ENCODE measurements at regions not wholly inside any gene's neighbourhood (a gene's known extent, or its start where the extent isn't known, plus 50 kb on each side); places are given as distances from the start of the nearest gene placed in this dataset.

DNA sequence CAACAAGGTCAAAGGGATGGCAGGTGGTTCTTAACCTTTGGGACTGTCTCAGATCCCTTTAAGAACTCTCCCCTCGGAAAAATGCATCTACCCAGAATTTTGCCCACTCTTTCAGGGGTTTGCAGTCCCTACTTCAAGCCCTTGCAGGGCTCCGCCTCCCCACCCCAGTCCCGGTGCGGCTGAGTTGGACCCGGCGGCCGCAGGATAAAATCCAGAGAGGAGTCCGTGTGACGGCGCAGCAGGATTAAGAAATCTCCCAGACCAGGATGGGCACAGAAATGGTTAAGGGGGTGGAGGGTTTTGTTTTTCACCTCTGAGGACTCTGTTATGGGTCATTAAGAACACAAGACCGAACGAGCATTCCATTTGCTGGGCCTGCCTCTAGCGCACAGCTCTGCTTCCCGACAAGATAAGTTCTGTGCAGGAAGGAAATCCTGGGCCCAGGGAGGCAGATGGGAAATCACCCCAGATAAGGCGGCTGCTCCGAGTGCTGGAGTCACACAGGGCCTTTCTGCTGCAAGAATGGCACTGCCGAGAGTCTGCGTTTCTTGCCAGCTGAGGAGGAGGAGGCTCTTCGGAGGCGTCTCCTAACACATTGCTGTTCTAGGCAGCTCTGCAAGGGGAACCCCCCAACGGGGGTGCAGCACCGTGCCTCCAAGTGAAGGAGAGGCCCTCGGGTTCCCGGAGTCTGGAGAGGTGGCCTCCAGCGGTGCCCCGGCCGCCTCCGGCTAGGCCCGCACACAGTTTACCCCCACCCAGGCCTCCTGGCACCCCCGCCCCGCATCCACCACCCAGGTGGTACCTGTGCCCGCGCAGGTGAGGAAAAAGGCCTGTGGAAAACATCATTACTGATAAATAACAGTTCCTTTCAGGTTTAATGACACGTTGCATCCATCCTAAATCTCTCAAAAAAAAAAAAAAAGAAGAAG lies 277.6 kb downstream of the BCOR start:
- DNase-seq: no peak

DNA sequence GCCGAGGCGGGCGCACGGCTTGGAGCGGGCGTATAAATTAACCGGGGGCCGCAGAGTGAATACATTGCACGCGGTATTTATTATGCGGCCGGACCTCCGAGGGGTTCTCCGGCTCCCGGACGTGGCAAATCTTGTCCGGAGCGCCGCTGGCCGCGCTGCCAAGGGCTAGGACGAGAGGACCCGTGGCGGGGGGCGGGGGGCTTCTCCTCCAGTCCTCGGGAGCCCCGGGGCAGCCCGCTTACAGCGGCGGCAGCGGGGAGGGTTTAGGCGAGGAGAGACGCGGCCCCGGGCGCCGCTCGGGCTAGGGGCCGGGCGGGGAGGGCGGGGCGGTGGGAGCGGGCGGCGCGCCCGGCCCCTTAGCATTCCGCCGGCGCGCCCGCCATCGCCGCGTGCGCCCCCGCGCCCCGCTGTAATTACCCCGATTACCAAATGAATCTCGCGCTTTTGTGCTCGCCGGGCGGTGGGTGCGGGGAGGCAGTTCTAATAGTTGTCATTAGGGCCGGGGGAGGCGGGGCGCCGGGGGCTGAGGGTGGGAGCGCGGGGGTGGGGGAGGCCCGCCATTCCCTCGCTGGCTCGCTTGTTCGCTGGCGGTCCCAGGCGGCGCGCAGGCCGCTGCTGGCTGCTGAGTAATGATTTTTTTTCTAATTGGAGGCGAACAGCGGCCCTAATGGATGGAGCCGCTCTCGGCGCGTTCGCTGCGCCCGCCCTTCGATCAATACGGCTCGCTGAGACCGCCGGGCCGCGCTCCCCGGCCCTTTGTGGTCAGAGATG lies 276.6 kb downstream of the BCOR start:
- DNase-seq: peak; percentile 61

DNA sequence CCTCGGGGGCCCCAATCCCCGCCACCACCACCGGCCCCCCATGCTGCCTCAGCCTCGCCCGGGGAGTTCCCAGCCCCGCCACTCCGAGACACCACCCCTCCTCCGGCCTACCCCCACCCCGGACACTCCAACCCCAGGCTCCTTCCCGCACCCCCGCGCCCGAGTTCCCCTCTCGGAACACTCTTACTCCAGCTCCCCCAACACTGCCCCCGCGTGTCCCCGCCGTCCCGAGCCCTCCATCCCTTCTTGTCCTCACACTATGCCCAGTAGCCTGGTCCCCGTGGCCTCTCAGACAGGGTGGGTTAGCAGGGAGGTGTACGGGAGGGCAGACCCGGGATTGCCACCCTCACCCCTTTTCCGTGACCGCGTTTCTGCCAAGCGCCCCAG lies 276.1 kb downstream of the BCOR start:
- no peak for DNase-seq

DNA sequence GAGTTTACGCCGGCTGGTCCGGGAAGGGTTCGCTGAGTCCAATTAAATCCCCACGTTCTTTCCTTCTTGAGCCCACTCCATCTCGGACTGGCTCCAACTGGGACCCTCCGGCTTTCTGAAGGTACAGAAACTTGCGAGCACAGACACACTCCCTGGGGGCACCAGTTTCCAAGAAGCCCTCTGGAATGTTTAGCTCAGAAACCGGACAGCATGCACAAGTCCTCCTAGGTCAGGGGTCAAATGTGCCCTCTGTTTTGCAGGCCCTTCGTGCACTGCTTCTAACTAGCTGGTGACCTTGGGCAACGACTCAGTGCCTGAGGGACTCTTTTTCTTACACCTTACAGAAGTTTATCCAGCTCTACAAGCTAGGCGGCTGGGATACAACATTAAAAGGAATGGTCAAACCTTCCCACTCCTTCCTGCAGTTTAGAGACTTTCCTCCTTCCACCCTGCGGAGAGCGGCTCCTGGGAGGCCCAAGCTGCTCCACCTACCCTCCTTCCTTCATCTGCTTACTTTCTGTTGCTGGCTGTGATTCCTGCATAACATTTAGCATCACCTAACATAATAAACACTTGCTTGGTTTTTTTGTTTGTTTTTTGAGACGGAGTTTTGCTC lies 275.5 kb downstream of the BCOR start:
- DNase-seq: no peak

DNA sequence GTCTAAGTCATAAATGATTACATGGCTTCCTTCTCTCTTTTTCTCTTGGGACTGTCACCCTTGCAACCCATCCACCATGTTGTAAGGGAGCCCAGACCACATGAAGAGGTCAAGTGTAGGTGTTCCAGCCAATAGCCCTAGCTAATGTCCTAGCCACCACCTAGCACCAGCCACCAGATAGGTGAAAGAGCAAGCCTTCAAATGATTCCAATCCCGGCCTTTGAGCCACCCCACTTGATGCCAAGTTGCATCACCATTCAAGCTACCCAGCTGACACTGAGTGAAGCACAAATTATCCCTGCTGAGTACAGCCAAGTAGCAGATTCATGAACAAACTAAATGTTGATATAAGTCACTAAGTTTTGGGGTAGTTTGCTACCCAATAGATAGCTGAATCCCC lies 274.3 kb downstream of the BCOR start:
- no peak for DNase-seq

DNA sequence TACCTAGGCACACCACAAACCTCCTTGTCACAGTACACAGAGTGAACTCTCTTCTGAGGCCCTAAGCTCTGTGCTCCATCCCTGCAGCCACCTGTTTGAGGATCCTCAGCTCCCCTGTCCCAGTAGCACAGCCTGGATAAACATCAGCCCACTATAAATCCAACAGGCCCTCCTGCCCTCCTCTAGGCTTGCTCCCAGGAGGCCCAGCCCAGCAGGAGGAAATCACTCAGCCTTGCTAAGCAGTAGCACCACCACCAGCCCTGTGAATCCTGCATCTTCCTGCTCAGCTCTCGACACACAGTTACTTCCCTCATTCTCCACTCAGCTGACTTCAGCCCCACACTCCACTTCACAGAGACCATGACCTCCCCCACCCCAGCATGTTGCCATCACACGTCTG lies 273.9 kb downstream of the BCOR start:
- no peak for DNase-seq

DNA sequence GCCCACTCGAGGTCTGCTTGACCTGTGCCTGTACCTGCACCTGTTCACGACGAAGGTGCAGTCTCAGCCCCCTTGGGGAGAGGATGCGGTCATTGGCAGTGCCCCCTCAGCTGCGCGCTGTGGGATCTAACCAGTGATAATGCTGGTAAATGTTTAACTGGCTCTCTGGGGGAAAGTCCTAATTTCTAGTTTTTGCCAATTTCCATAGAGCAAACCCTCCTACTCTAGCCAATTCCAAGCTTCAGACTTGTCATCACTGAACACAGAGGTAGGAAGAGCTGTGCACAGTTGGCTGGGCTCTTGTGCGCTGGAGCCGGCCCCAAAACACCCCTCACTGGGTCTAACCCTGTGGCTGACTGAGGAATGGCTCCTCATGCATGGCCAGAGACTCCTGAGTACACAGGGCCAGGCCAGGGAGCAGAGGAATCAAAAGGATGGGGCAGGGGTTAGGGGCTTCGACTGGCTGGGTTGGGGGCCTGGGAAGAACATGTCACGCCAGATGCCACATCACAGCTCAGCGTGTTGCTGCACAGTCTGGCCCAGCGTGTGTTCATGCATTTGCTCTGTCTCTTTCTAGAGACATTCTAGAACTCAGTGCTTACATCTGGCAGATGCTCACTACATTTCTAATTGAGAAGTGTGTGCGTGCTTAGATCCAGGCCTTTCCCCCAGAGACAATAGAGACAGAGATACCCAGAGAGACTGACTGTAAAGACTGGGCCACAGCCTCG lies 270.8 kb downstream of the BCOR start:
- no peak for DNase-seq

DNA sequence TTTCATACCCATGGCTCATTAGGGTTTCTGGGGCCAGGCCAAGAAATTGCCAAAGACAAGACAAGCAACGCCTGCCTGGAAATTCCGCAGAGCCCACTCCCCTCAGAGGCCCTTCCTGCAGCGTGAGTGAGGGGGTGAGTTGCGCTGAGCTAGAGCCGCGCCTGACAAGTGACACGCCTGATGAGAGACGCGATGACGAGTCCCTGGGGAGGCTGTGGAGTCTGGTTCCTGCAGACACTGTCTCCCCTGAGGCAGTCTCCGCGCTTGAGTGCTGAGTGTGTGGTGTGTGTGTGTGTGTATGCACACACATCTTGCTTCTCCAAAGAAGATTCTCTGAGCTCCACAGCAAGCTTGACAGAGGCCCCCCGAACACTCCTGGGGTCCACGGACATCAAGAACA lies 269.8 kb downstream of the BCOR start:
- no peak for DNase-seq

DNA sequence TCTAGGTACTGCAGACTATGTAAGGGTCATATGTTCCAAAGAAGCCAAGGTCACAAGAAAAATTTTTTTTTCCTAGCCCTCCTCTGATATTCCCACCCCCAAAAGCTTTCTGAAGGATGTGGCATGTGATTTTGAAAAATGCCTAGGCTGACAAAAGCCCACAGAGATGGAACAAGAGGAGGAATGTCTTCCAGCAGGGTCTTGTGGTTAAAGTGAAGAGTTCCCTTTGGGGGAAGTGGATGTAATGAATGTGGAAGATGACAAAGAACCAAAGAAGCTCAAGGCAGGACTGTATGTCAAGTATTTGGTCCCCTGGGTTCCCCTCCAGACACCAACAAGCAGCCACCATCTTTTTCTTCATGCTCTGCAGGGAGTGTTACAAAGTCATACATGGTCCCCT lies 268.8 kb downstream of the BCOR start:
- DNase-seq: no peak

DNA sequence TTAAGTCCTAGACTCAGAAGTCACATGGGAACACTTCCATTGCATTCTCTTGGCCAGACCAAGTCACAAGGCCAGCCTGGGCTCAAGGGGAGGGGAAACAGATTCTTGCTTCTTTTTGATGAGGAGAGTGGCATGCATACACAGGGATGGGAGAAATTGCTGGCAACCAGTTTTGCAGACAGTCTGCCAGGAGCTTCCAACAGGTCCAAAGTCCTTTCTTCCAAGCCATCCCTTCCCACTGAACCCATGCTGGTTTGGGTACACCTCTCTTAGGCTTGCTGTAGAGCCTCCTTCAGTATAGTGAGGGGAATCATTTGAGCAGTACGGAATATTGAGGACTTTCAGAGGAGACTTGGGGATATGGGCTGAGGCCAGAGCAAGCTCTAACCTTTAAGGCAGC lies 267.8 kb downstream of the BCOR start:
- no peak for DNase-seq

DNA sequence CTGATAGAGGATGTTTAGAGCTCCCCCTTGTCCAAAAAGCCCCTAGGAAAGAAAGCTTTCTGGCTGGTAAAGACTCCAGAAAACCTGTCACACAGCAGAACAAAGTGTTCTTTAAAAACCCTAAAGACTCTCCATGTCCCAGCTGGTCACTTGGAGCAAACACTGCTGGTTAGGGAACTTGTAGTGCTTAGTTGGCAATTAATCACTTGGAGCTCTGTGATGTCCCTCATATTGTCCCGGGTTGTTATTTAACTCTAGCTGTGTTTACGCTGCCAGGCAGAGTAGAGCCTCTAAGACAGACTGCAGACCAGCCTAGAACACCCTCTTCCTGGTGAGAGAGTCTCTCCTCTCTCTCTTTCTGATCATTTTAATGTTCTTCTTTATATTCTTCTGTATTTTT lies 267.3 kb downstream of the BCOR start:
- DNase-seq: no peak

DNA sequence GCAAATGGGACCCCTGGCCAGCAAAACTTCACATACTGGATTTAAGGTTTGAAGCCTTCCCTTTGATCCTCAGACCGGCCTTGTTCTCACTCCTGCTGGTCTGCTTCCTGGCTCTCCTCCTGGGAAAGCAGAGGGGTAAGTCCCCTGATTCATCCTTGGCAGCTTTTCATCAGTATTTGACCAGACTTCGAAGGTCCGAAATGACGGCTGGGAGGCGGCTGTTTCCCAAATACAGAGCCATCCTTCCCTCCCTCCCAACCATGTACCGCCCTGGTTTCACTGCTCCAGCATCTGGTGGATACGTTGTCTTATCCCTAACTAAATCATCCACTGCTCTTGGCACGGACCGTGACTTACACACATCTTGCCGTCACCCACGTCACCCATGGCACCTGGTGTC lies 265.5 kb downstream of the BCOR start:
- DNase-seq: no peak

DNA sequence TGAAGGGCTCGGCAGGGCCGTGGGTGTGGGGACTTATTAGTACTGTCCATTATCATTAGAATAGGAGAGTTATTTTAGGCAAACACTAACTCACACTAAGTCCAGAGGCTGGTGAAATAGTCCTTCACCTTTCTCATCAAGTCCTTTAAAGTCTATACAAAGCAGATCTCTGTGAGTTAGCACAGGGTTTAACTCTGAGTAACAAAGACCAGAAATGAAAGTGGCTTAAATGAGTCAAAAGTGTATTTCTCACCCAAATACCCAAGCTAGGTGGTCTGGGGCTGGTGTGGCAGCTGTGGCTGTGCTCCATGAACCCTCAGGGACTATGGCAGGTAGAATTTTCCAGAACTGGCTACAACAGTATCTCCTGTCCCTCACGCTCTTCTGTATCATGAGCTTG lies 263.2 kb downstream of the BCOR start:
- DNase-seq: no peak

DNA sequence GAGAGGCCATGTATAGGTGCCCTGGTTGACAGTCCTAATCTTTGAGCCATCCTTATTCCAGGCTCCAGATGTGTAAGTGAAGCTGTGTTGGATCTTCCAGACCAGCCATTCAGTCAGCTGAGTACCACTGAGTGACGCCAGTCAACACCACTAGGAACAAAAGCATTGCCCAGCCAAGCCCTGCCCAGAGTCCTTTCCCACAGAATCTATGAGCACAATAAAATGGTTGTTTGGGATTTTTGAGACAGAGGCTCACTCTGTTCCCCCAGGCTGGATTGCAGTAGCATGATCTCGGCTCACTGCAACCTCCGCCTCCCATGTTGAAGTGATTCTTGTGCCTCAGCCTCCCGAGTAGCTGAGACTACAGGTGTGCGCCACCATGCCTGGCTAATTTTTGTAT lies 262.5 kb downstream of the BCOR start:
- no peak for DNase-seq

DNA sequence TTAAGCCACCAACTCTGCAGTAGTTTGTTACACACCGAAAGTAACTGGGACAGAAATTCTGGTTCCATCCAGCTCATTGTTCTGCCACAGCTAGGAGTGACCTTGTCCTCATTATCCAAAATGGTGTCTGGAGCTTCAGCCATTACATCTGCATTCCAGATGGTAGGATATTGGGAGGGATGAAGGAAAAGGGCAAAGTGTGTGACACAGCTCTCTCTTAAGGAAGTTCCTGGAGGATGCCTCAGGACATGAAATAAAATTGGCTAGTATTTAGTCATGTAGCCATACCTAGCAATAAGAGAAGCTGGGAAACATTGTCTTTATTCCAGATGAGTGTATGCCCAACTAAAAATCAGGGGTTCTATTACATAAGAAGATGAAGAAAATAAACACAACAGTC lies 262.0 kb downstream of the BCOR start:
- no peak for DNase-seq

DNA sequence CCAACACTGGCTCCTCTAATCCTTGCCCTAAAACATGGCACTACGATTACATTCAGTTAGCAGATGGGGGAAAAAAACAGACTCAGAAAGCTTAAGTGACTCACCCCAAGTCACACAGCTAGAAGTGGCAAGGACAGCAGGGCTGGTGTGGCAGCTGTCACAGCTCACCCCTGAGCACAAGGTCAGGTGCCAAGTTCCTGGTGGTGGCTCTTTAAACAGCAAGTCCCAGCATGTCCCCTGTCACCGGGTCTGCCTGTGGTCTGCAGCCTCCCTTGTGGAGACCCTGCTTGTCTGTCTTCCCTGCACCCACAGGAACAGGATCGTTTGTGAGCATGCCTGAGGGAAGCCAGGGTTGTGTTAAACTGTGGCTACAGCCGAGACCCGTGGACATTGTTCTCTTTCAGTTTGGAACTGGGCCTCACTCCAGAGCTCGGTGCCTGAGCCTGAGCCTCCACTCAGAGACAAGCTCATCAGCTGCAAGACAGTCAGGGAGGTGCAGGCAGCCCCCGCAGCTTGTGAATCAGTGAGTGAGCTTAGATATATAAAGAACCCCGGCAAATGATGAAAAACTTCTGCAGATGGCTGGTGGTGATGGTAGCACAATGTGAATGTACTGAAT lies 260.8 kb downstream of the BCOR start:
- no peak for DNase-seq

DNA sequence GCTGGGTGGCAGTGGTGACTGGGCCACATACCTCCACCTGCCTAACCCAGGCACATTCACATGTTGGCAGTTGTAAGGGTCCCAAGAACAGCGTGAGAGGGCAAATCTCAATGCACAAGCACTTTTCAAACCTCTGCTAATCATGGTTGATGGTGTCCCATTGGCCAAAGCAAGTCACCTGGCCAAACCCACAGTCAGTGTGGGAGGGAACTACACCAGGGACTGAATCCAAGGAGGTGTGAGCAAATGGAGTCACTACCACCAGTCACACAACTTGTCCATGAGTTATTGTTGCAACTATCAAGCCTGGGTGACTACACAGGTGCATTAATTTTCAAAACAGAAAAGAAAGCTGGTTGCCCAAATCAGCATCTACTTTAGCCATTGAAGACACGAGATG lies 260.1 kb downstream of the BCOR start:
- no peak for DNase-seq

DNA sequence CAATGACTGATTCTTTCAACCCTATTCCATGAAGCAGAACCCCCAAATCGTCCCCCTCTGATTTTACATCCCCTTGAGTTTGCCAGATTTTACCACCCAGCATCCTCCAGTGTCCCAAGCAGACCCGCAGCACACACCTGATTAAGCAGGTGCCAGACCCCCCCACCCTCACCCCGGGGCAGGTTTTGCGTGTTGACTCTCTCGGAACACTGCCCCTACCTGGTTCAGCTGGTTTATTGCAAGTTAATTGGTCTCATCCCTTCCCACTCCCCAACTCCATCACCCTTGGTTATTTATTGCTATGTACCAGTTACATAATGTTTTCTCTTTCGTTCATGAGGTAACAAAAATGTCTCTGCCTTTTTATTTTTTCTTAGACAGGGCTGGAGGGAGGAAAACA lies 258.4 kb downstream of the BCOR start:
- DNase-seq: no peak

DNA sequence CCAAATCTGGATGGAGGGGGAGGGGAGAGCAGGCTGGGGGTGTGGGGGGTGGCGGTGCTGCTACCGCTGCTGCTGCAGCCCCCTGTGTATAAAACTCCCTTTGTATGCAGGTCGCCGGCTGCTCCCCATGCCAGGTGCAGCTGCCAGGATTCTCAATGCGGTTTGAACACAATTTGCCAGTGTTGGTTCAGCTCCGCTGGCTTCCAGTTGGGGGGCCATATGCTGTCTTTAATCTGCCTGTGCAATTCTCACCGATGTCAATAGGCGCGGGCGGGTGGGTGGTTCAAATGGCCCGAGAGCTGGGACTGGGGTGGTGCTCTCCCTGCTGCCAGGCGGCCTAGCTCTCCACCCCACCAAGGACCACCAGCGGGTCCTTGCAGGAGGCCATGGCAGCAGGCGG lies 257.6 kb downstream of the BCOR start:
- DNase-seq: peak; percentile 35

DNA sequence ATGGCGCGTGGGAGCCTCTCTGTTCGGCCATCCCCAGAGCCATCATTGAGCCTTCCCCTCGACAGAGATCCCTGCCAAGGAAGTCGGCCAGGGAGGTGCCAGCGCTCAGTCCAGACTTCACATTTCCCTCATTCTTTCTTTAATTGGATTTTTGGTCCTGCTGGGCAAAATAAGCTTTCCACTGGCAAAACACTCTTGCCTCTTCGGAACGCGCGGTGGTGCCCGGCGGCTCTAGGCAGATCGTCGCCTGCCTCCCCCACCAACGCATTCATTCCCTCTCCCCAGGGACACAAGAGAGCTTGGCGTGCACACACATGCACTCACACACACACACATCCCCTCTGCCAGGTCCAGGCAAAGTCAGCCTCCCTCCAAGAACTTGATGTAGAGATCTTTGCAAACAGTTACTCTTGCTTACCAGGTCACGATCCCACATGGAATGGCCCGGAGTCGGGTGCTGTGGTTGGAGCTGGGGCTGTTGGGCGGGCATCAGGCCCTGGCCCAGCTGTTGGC lies 257.1 kb downstream of the BCOR start:
- DNase-seq: no peak

DNA sequence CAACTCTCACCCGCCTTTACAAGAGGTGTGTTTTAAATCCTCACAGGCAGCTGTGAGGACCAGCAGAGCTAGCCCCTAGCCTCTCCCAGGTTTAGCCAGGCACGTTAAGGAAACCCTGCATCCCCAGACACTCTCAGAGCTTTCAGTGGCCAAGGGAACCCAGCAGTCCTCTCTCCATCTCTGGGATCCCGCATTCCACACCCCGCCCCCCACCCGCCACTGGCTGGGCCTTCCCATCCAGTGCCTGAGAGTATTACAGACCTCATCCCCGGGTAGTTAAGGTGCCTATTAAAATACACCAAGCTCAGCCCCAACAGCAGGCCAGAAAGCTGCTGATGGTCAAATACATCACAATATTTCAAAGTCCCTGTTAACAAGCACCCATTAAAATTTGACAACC lies 256.2 kb downstream of the BCOR start:
- DNase-seq: no peak

DNA sequence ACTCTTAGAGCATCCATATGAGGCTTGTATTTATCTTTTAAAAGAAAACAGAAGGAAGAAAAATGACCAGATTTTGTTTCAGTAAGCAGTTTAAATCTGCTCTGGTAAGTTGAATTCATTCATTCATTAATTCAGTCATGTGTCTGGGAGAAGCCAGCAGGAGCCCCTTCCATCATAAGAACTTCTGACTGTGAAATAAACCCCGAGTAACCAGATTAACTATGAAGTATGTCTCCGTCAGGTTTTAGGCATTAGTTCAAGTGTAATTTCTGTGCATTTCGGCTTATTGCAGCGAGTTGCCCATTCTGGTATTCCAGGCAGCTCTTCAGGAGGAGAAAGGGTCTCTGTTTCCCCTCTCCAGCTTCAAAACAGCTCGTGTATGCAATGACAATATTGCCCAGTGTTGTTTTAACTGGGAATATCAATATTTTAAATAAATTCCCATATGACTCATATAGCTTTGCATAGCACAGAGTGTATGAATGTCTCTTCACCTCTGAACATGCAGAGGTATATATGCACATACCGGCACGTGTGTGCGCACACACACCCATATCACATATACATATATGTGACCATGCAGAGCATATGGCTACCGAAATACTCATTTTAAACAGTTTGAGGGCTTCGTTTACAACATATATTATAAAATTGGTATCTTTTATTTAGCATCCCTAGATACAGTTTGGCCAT lies 255.3 kb downstream of the BCOR start:
- no peak for DNase-seq
